ENCODE measurements at regions not wholly inside any gene's neighbourhood (a gene's known extent, or its start where the extent isn't known, plus 50 kb on each side); places are given as distances from the start of the nearest gene placed in this dataset.

DNA sequence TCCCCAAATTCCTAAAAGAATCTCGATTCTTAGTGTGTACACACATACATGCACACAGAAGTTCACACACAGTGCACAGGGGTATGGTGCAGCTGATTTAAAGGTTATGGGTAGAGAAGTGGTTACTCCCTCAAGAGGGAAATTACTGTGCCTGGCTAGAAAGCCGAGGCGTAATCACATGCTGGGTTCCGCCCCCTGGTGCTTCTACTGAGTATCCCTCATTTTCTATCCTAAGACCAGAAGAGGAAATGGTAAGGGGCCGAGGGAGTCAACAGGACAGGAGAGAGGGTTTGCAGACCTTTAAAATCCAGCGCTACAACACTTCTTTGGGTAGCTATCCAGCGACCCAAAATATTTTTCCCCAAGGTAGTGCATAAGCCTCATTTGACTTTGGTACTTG lies 147.3 kb upstream of the TMEM196 start (continued):
- peak; percentile 22 to 30; a peak in 2 of 4 replicates for TF ChIP-seq RAD21 (IDR thresholded peaks at IDR 0.05 in 1 of 2, conservative IDR thresholded peaks at IDR 0.05 in 1 of 2; ENCODE audit: low read depth in 2 of 2, low read length in 2 of 2)
- TF ChIP-seq, protein P1, sequence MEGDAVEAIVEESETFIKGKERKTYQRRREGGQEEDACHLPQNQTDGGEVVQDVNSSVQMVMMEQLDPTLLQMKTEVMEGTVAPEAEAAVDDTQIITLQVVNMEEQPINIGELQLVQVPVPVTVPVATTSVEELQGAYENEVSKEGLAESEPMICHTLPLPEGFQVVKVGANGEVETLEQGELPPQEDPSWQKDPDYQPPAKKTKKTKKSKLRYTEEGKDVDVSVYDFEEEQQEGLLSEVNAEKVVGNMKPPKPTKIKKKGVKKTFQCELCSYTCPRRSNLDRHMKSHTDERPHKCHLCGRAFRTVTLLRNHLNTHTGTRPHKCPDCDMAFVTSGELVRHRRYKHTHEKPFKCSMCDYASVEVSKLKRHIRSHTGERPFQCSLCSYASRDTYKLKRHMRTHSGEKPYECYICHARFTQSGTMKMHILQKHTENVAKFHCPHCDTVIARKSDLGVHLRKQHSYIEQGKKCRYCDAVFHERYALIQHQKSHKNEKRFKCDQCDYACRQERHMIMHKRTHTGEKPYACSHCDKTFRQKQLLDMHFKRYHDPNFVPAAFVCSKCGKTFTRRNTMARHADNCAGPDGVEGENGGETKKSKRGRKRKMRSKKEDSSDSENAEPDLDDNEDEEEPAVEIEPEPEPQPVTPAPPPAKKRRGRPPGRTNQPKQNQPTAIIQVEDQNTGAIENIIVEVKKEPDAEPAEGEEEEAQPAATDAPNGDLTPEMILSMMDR (IDR thresholded peaks at IDR 0.05; ENCODE audit: control extremely low read depth in 1 of 3, insufficient read depth in 1 of 3, low read depth in 1 of 3, low read length in 3 of 3) = peak; percentile 7 to 40 (median 12); a peak in 3 of 4 replicates

Measured in H1 (cell line).